Naive B cell (primary cell): ENCODE measurements at regions not wholly inside any gene's neighbourhood (a gene's known extent, or its start where the extent isn't known, plus 50 kb on each side); places are given as distances from the start of the nearest gene placed in this dataset.

Experiments used
- ATAC-seq, 2 donors: fragments of 150-1000 bp; cut with Tn5 transposase; 2 replicates each; pipeline ENCODE4 v1.10.0; 2021; ENCODE audit warnings: low read depth in 2 of 2, mild to moderate bottlenecking in 2 of 2, moderate library complexity in 2 of 2
- DNase-seq: peaks from one replicate; pipeline ENCODE4 v3.0.0; 2022
- H3K27ac Mint-ChIP-seq, 6 donors: one replicate each; pipeline ENCODE4 v1.8.0; 2020 to 2022; ENCODE audit warnings: mild to moderate bottlenecking in 6 of 6, mixed read lengths in 6 of 6, moderate library complexity in 5 of 6, inconsistent platforms in 2 of 6
- H3K27me3 Mint-ChIP-seq, 3 donors: one replicate each; pipeline ENCODE4 v1.8.0; 2021 to 2022; ENCODE audit warnings: mixed read lengths in 3 of 3, mild to moderate bottlenecking in 1 of 3
- H3K36me3 Mint-ChIP-seq, 2 donors: one replicate each; pipeline ENCODE4 v1.8.0; 2020 to 2022; ENCODE audit warnings: mixed read lengths in 2 of 2, inconsistent platforms in 1 of 2, mild to moderate bottlenecking in 1 of 2
- H3K4me1 Mint-ChIP-seq, 3 donors: one replicate each; pipeline ENCODE4 v1.8.0; 2020 to 2022; ENCODE audit warnings: mixed read lengths in 3 of 3, inconsistent platforms in 1 of 3, mild to moderate bottlenecking in 1 of 3, moderate library complexity in 1 of 3
- H3K4me3 Mint-ChIP-seq, 8 donors: one replicate each; pipeline ENCODE4 v1.8.0; 2020 to 2022; ENCODE audit warnings: mild to moderate bottlenecking in 8 of 8, mixed read lengths in 8 of 8, moderate library complexity in 8 of 8, inconsistent platforms in 2 of 8
- H3K9me3 Mint-ChIP-seq, 7 donors: one replicate each; pipeline ENCODE4 v1.8.0; 2020 to 2022; ENCODE audit warnings: mixed read lengths in 7 of 7, mild to moderate bottlenecking in 5 of 7, inconsistent platforms in 2 of 7, moderate library complexity in 1 of 7

DNA sequence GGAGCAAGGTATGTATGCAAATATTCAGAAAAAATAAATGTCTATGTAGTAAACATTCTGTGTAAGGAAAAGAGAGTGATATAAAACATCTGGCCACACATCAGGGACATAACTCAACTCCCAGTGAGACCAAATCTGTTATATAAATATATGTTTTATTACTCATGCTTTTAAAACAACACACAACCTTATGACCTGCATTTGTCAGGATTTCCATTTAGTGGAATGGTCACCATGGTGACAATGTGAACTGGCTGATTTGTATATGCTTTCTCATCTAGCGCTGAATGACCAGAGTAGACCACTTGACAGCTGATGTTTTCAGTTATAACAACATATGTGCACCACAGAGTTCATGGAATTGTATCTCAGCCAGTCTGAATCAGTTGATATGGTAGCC lies 551.7 kb downstream of the HTR7 start:
- no peaks in the 10 kb centered on the region for H3K4me1 Mint-ChIP-seq
- H3K9me3 Mint-ChIP-seq, result peaks cover 0 to 15% (median 7%) of the 10 kb centered on the region in 7 donors
- H3K4me3 Mint-ChIP-seq, result no peak overlapping the region
- no peak for DNase-seq
- ATAC-seq, result no peak
- no peak overlapping the region for H3K27ac Mint-ChIP-seq
- H3K27me3 Mint-ChIP-seq, result peaks cover 9 to 24% (median 9%) of the 10 kb centered on the region in 3 donors
- no peaks in the 10 kb centered on the region for H3K36me3 Mint-ChIP-seq

DNA sequence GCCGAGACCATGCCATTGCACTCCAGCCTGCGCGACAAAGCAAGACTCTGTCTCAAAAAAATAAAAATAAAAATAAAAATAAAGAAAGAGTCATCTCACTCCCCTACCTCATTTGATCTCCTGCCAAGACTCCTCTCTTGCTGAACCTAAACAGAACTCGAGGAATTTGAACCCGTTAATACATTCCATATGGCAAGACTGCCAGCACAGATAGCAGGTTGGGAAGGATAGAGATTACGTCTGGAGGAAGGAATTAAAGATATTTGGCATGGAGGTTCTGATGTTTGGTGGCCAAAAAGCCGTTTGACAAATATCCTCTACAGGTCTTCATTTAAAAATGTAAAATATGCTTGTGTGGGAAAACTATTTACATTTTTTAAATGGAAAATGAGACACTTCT lies 549.6 kb downstream of the HTR7 start:
- ATAC-seq, result no peak
- H3K27me3 Mint-ChIP-seq, result peaks cover 9 to 12% (median 11%) of the 10 kb centered on the region in 3 donors
- H3K27ac Mint-ChIP-seq, result no peak overlapping the region
- H3K9me3 Mint-ChIP-seq, result peaks cover 0 to 20% (median 7%) of the 10 kb centered on the region in 7 donors
- no peak for DNase-seq
- no peaks in the 10 kb centered on the region for H3K36me3 Mint-ChIP-seq
- H3K4me3 Mint-ChIP-seq, result no peak overlapping the region
- H3K4me1 Mint-ChIP-seq, result no peaks in the 10 kb centered on the region

DNA sequence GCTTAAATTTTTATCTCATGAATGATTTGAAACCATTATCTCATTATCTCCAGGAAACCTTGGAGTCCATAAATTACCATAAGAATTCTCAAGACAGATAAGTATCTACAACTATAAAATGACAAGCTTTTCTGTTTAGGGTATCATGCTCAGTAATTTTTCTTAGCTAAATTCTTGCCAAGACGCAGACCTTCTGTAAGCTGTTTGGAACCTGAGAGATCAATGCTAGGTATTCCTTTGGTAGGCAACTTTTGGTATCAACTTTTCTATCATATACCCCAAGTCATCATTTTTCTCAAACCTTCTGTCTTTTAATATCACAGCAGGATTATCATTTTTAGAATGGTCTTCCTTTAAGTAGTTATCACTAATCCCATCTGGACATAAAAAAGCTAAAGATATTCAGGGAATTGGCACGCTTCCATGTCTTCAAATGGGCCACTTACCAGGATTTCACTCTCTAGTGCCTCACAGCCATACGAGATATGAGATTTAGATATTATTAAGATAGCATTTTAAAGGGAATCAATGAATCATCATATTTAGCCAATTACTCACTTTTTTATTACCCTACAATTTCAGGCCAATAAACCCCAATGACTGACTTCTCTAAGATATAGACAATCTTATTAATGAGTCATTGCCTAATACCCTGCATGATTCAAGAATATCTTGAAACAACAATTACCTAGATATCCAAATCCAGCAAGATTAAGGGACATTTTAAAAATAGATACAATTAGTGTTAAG lies 544.1 kb downstream of the HTR7 start:
- DNase-seq (no peak), ATAC-seq (no peak)
- Mint-ChIP-seq H3K9me3 (peaks cover 0 to 17% (median 6%) of the 10 kb centered on the region in 7 donors), H3K36me3 (no peaks in the 10 kb centered on the region), H3K27me3 (peaks cover 5 to 12% (median 6%) of the 10 kb centered on the region in 3 donors), H3K4me3 (no peak overlapping the region), H3K4me1 (no peaks in the 10 kb centered on the region), H3K27ac (no peak overlapping the region)

DNA sequence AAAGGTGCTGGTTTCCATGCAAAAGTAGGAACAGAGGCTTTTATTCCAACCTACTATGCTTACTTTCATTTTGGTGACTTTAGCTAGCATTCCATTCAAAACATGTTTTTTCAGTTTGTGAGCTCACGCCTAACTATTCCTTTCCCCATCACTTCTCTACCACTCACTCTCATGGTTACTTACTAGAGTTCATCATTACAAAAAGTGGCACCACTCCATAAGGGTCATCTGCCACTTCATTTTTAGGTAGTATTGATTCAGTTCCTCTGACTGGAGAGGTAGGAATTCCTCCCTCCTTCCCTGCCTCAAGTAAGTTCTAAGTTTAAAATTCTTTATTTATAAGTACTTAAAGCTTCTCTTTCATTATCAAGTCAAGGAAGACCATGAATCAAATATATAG lies 543.1 kb downstream of the HTR7 start:
- ATAC-seq, result no peak
- no peaks in the 10 kb centered on the region for H3K36me3 Mint-ChIP-seq
- H3K4me1 Mint-ChIP-seq, result no peaks in the 10 kb centered on the region
- H3K4me3 Mint-ChIP-seq, result no peak overlapping the region
- H3K9me3 Mint-ChIP-seq, result peaks cover 0 to 7% (median 0%) of the 10 kb centered on the region in 7 donors
- no peak for DNase-seq
- H3K27me3 Mint-ChIP-seq, result peaks cover 10 to 15% (median 12%) of the 10 kb centered on the region in 3 donors
- no peak overlapping the region for H3K27ac Mint-ChIP-seq

GRCh38 chr10:90317172-90317571 lies 540.7 kb downstream of the HTR7 start:
- H3K27ac Mint-ChIP-seq, result no peak overlapping the region
- no peak overlapping the region for H3K4me3 Mint-ChIP-seq
- H3K9me3 Mint-ChIP-seq, result peaks cover 0 to 5% (median 0%) of the 10 kb centered on the region in 7 donors
- peaks cover 10 to 15% (median 12%) of the 10 kb centered on the region in 3 donors for H3K27me3 Mint-ChIP-seq
- DNase-seq (no peak), ATAC-seq (no peak)
- H3K4me1 Mint-ChIP-seq, result no peaks in the 10 kb centered on the region
- H3K36me3 Mint-ChIP-seq, result no peaks in the 10 kb centered on the region

DNA sequence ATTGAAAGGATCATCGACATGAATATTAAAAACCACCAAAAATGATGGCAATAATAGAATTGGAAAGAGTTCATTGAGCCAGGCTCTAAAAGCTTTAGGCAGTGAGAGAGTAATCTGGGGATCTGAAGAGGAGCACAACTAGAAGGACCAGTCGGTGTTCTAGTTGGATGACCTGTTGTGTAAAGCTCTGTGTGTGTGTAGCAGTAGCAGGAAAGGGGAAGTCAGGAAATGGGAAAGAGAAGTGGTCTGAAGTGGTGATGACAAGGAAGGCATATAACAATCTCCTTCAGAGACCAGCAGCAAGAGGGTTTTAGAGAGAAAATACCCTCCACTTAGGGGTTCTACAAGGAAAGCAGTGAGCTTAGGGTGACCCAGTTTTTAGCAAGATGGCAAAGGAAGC lies 539.2 kb downstream of the HTR7 start:
- Mint-ChIP-seq H3K4me3 (no peak overlapping the region), H3K4me1 (no peaks in the 10 kb centered on the region), H3K27ac (no peak overlapping the region), H3K27me3 (peaks cover 10 to 20% (median 18%) of the 10 kb centered on the region in 3 donors), H3K9me3 (no peaks in the 10 kb centered on the region), H3K36me3 (no peaks in the 10 kb centered on the region)
- ATAC-seq (no peak), DNase-seq (no peak)

DNA sequence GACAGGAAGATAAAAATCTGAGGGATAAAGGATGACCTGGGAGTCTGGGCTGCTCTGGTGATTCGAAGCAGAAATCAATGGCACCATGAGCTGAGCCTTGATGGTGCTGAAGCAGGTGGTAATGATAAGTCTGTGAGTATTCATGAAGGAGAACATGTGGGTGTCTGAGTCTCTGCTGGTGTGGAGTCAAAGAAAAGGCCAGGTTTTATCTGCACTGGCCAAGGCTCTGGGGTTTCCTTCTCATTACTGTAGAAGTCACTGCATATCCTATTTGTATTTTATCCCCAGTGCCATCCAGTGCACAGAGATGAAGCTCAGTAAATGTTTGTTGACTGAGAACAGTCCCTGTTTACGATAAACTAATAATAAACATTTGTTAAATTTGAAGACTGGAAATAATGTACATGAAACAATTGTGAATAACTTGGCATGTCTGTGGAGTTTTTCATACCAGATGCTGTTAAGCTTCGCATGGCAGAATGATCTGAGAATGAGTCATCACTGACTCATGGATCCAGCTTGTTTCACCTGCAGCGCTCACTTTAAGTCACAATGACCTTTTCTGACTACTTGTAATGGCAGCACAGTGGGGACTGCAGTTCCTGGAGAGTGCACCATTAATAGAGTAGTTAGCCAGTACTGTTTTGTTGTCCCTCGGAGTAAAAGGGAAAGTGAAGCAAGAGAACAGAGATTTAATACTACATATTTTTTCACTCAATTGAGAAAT lies 538.5 kb downstream of the HTR7 start:
- H3K4me1 Mint-ChIP-seq, result no peaks in the 10 kb centered on the region
- ATAC-seq, result no peak

GRCh38 chr10:90321132-90321816 lies 536.6 kb downstream of the HTR7 start:
- Mint-ChIP-seq H3K36me3 (no peaks in the 10 kb centered on the region), H3K9me3 (no peaks in the 10 kb centered on the region), H3K4me1 (no peaks in the 10 kb centered on the region), H3K27me3 (peaks cover 21 to 31% (median 25%) of the 10 kb centered on the region in 3 donors), H3K27ac (no peak overlapping the region), H3K4me3 (no peak overlapping the region)
- DNase-seq (no peak), ATAC-seq (no peak)

More for the DNA sequence above, 538.5 kb downstream of the HTR7 start:
- no peak overlapping the region for H3K27ac Mint-ChIP-seq
- H3K27me3 Mint-ChIP-seq, result peaks cover 10 to 24% (median 19%) of the 10 kb centered on the region in 3 donors
- DNase-seq, result no peak
- H3K9me3 Mint-ChIP-seq, result no peaks in the 10 kb centered on the region
- H3K4me3 Mint-ChIP-seq, result no peak overlapping the region
- no peaks in the 10 kb centered on the region for H3K36me3 Mint-ChIP-seq

- DNase-seq, result no peak
- Mint-ChIP-seq H3K4me1 (no peaks in the 10 kb centered on the region), H3K9me3 (peaks cover 0 to 4% (median 0%) of the 10 kb centered on the region in 7 donors), H3K27me3 (peaks cover 24 to 35% (median 32%) of the 10 kb centered on the region in 3 donors), H3K4me3 (no peak overlapping the region), H3K27ac (no peak overlapping the region), H3K36me3 (no peaks in the 10 kb centered on the region)
- ATAC-seq, result no peak
Measured at GRCh38 chr10:90326498-90327267, 531.2 kb downstream of the HTR7 start.

- Mint-ChIP-seq H3K4me3 (no peak overlapping the region), H3K9me3 (peaks cover 0 to 4% (median 0%) of the 10 kb centered on the region in 7 donors), H3K4me1 (no peaks in the 10 kb centered on the region), H3K36me3 (no peaks in the 10 kb centered on the region), H3K27me3 (peaks cover 24 to 37% (median 35%) of the 10 kb centered on the region in 3 donors), H3K27ac (no peak overlapping the region)
- ATAC-seq, result no peak
- DNase-seq, result no peak
Measured at GRCh38 chr10:90327611-90328010, 530.2 kb downstream of the HTR7 start.

DNA sequence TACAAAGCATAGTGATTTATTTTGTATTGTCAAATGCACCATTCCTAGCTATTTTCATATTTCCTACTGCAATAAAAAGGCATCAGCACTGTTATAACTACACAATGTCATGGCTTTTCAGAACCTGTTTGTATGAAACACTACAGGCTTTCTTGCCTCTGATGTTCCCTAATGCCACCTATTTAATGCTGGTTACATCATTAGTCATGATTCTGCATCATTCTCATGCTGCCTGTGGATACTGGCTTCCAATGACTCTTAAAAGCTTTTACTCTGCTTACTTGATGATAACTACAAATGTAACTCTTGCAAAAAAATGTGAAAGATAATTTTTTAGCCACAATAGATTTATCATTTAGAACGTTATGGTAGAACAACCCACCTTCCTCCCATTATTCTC lies 529.4 kb downstream of the HTR7 start:
- no peak overlapping the region for H3K4me3 Mint-ChIP-seq
- H3K9me3 Mint-ChIP-seq, result peaks cover 0 to 4% (median 0%) of the 10 kb centered on the region in 7 donors
- ATAC-seq (no peak), DNase-seq (no peak)
- no peaks in the 10 kb centered on the region for H3K36me3 Mint-ChIP-seq
- H3K27ac Mint-ChIP-seq, result no peak overlapping the region
- H3K27me3 Mint-ChIP-seq, result peaks cover 18 to 37% (median 28%) of the 10 kb centered on the region in 3 donors
- H3K4me1 Mint-ChIP-seq, result no peaks in the 10 kb centered on the region

GRCh38 chr10:90328896-90329295 lies 528.9 kb downstream of the HTR7 start:
- Mint-ChIP-seq H3K27ac (no peak overlapping the region), H3K9me3 (peaks cover 0 to 4% (median 0%) of the 10 kb centered on the region in 7 donors), H3K4me3 (no peak overlapping the region), H3K27me3 (peaks cover 18 to 37% (median 24%) of the 10 kb centered on the region in 3 donors), H3K36me3 (no peaks in the 10 kb centered on the region), H3K4me1 (no peaks in the 10 kb centered on the region)
- ATAC-seq (no peak), DNase-seq (no peak)

GRCh38 chr10:90337316-90337715 lies 520.5 kb downstream of the HTR7 start:
- H3K27ac Mint-ChIP-seq, result no peak overlapping the region

More at GRCh38 chr10:90337316-90337715, 520.5 kb downstream of the HTR7 start:
- Mint-ChIP-seq H3K36me3 (no peaks in the 10 kb centered on the region), H3K4me1 (no peaks in the 10 kb centered on the region), H3K4me3 (no peak overlapping the region), H3K9me3 (peaks cover 0 to 5% (median 0%) of the 10 kb centered on the region in 7 donors), H3K27me3 (peaks cover 0 to 18% (median under 1%) of the 10 kb centered on the region in 3 donors)
- DNase-seq (no peak), ATAC-seq (no peak)
